GM10266 (cell line): ENCODE measurements at regions not wholly inside any gene's neighbourhood (a gene's known extent, or its start where the extent isn't known, plus 50 kb on each side); places are given as distances from the start of the nearest gene placed in this dataset.

Experiments used
- DNase-seq: peaks from one replicate; pipeline ENCODE4 v3.0.0; 2012; ENCODE audit errors: extremely low spot score
- TF ChIP-seq, protein P1 (sequence below): IDR thresholded peaks from 2 replicates; pipeline ENCODE4 v1.5.1; 2012; ENCODE audit warnings: mild to moderate bottlenecking, low read depth; ENCODE audit not compliant: control insufficient read depth, insufficient read depth; ENCODE audit errors: missing control alignments

GRCh38 chr2:59530258-59530657, 1023.2 kb downstream of the BCL11A start:
- no peak for DNase-seq
- TF ChIP-seq, protein P1, sequence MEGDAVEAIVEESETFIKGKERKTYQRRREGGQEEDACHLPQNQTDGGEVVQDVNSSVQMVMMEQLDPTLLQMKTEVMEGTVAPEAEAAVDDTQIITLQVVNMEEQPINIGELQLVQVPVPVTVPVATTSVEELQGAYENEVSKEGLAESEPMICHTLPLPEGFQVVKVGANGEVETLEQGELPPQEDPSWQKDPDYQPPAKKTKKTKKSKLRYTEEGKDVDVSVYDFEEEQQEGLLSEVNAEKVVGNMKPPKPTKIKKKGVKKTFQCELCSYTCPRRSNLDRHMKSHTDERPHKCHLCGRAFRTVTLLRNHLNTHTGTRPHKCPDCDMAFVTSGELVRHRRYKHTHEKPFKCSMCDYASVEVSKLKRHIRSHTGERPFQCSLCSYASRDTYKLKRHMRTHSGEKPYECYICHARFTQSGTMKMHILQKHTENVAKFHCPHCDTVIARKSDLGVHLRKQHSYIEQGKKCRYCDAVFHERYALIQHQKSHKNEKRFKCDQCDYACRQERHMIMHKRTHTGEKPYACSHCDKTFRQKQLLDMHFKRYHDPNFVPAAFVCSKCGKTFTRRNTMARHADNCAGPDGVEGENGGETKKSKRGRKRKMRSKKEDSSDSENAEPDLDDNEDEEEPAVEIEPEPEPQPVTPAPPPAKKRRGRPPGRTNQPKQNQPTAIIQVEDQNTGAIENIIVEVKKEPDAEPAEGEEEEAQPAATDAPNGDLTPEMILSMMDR, result no peak

DNA sequence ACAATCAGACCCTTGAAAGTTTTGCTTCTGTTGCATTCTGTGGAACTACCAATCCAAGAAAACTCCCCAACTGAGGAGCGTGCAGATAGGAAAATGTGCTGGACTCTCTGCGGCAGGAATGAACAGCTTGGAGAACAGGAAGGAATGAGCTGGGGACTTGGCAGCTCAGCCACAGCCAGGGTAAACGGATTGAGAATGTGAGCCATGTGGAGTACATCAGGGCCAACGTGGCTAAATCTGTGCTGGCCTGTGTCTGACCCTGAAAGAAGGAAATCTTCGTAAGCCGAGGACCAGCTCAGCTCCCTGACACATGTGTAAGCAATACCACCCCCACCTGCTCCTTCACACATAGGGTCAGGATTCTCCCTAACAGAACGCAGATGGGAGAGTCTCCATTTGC, 1023.7 kb downstream of the BCL11A start:
- TF ChIP-seq, protein P1, result no peak
- no peak for DNase-seq

- TF ChIP-seq, protein P1, result no peak
Observed at GRCh38 chr2:59528525-59528924, 1024.9 kb downstream of the BCL11A start.

DNA sequence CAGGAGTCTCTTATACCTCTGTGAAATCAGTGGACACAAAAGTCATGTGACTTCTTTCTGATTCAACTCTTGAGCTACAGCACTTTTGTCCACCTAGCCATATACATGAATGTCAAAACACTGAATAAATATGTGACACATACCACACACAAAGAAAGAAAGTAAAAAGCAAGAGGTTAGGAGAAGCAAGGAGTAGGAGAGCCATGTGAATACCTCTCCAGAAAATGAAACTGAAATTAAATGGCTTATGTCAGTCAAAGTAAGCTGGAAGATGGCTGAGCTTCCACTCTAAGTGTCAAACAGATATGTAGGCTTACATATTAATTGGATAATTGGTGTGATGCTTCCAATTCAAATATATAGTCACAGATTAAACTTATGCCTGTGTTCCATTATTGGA, 1050.5 kb downstream of the BCL11A start:
- DNase-seq, result no peak
- TF ChIP-seq, protein P1, result no peak

More at GRCh38 chr2:59528525-59528924, 1024.9 kb downstream of the BCL11A start:
- DNase-seq, result no peak

DNA sequence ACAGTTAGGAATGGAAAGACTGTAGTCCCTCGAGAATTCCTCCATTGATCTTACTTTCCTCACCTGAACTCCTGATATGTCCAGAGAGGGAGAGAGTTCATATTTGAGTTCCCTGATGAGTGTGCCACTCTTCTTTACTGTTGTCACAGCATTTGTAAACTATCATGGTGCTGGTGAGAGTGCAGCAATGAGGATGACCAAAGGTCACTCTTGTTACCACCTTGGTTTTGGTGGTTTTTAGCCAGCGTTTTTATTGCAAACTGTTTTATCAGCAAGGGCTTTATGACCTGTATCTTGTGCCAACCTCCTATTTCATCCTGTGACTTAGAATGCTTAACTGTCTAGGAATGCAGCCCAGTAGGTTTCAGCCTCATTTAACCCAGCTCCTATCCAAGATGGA, 1062.5 kb downstream of the BCL11A start:
- TF ChIP-seq, protein P1, result no peak
- DNase-seq, result no peak

DNA sequence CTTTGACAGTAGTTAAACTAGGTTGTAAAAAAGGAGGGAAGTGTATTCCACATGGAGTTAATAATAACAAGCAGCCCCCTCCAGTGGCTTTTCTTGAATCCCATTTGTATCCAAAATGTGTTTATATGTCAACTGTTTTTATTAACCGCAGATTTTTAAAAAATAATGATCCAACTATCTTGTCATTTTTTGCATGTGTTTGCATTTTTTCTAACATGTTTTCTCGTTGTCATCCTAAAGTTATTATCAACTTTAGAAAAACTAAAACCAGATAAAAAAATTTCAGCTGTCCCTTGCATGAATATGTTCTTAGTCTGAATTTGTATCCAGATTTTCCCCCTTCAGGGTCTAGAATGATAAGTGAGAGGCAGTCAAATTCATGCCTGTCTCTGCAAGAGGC, 1063.3 kb downstream of the BCL11A start:
- no peak for DNase-seq
- TF ChIP-seq, protein P1, result no peak

DNA sequence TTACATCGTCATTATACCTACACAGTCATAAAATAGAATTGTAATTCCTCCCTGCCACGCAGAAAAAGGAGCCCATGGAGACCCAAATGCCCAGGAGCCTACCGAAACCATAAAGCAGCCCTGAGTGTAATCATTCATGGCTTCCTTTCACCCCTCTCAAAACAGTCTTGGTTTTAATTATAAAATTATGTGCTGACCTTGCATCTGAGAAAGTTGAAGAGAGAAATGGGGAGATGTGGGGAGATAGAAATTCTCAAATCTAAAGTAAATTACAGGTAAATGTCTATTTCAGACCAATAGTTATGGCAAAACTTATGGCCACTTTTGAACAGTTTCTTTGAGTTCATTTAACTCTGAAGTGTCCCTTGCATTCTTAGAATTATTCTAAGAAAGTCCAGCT, 1068.8 kb downstream of the BCL11A start:
- DNase-seq, result no peak
- TF ChIP-seq, protein P1, result no peak

DNA sequence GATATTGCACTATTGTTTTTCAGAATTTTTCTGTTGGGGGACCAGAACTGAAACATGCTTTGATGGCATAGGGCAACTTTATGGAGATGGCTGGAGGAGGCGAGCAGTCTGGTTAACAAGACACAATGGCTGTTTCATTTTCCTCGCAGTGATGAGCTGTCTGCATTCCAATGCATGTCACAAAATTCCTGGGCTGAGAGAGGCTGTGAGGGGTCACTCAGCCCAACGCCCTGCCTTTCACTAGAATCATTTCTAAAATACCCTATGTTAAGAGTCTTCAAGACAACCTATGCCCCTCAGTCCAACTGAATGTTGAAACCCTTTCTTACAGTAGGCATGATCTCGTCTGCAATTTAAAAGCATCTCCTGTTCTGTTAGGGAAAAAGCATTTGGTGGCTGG, 1090.0 kb downstream of the BCL11A start:
- DNase-seq, result no peak
- TF ChIP-seq, protein P1, result no peak
